Sigmoid colon (tissue), 6 donors: ENCODE measurements at regions not wholly inside any gene's neighbourhood (a gene's known extent, or its start where the extent isn't known, plus 50 kb on each side); places are given as distances from the start of the nearest gene placed in this dataset.

Experiments used
- DNase-seq: peaks from one replicate; pipeline ENCODE4 v3.0.0-alpha.2; 2019
- H3K27ac ChIP-seq, 4 donors: fragments of 200-600 bp; sonication (generic); one replicate each; pipeline ENCODE4 v1.5.1; 2016 to 2019; ENCODE audit warnings: mild to moderate bottlenecking in 1 of 4
- H3K27me3 ChIP-seq, 3 donors: fragments of 200-600 bp; sonication (generic); one replicate each; pipeline ENCODE4 v1.5.1; 2019; ENCODE audit warnings: mild to moderate bottlenecking in 1 of 3
- H3K36me3 ChIP-seq, 4 donors: fragments of 200-600 bp; sonication (generic); one replicate each; pipeline ENCODE4 v1.5.1; 2016 to 2019
- H3K4me1 ChIP-seq, 4 donors: fragments of 200-600 bp; sonication (generic); one replicate each; pipeline ENCODE4 v1.5.1; 2017 to 2019
- H3K4me3 ChIP-seq, 4 donors: fragments of 200-600 bp; sonication (generic); one replicate each; pipeline ENCODE4 v1.5.1; 2017 to 2019; ENCODE audit warnings: mild to moderate bottlenecking in 2 of 4, moderate library complexity in 1 of 4
- H3K9me3 ChIP-seq, 4 donors: fragments of 200-600 bp in 3 of 4; sonication (generic) in 3 of 4; one replicate each; pipeline versions ENCODE4 v1.5.1 to v1.6.1; 2013 to 2019
- EP300 ChIP-seq, 4 donors: sonication (generic); formaldehyde crosslinking; IDR thresholded peaks; one replicate each; pipeline ENCODE4 v1.6.1; 2017; ENCODE audit warnings: antibody characterized with exemption in 4 of 4
- POLR2A ChIP-seq, 2 donors: fragments of 450-650 bp; IDR thresholded peaks; one replicate each; pipeline ENCODE4 v1.6.1; 2016; ENCODE audit warnings: antibody characterized with exemption in 2 of 2, mild to moderate bottlenecking in 2 of 2, moderate library complexity in 2 of 2
- POLR2AphosphoS5 ChIP-seq, 4 donors: sonication (generic); formaldehyde crosslinking; IDR thresholded peaks; one replicate each; pipeline ENCODE4 v1.6.1; 2017; ENCODE audit warnings: antibody characterized with exemption in 4 of 4
- WGBS, 2 donors: extraction: QIAGEN DNeasy Blood & Tissue Kit; methylation state at CpG; one replicate each; pipeline ENCODE4 v1.1.7; 2013; 5-methylcytosine and 5-hydroxymethylcytosine counted together
- intact Hi-C: fragments of 100-400 bp; cut with DNase I; formaldehyde crosslinking; loops from one replicate; pipeline ENCODE4 v1.15.1; 2023
- TF ChIP-seq, protein P1 (sequence below), 4 experiments: fragments of 450-650 bp in 3 of 4; fragments of 200-600 bp in 1 of 4; IDR thresholded peaks; one replicate each; pipeline ENCODE4 v1.5.1; 2016 to 2019; ENCODE audit warnings: antibody characterized with exemption in 4 of 4, mild to moderate bottlenecking in 3 of 4, moderate library complexity in 2 of 4
- donor health status: healthy with polysubstance abuse.
- donor health status: healthy.

GRCh38 chr2:19198381-19198780 is 160.0 kb downstream of the OSR1 start:
- Histone ChIP-seq H3K27ac (no peak overlapping the region), H3K36me3 (no peaks in the 10 kb centered on the region), H3K9me3 (no peaks in the 10 kb centered on the region), H3K27me3 (no peaks in the 10 kb centered on the region), H3K4me1 (no peaks in the 10 kb centered on the region), H3K4me3 (no peak overlapping the region)
- no peak for DNase-seq
- intact Hi-C loops = no loop called here
- TF ChIP-seq POLR2A (IDR thresholded peaks at IDR 0.05) (no peak), EP300 (IDR thresholded peaks at IDR 0.05) (no peak), POLR2AphosphoS5 (IDR thresholded peaks at IDR 0.05) (no peak)
- TF ChIP-seq, protein P1, sequence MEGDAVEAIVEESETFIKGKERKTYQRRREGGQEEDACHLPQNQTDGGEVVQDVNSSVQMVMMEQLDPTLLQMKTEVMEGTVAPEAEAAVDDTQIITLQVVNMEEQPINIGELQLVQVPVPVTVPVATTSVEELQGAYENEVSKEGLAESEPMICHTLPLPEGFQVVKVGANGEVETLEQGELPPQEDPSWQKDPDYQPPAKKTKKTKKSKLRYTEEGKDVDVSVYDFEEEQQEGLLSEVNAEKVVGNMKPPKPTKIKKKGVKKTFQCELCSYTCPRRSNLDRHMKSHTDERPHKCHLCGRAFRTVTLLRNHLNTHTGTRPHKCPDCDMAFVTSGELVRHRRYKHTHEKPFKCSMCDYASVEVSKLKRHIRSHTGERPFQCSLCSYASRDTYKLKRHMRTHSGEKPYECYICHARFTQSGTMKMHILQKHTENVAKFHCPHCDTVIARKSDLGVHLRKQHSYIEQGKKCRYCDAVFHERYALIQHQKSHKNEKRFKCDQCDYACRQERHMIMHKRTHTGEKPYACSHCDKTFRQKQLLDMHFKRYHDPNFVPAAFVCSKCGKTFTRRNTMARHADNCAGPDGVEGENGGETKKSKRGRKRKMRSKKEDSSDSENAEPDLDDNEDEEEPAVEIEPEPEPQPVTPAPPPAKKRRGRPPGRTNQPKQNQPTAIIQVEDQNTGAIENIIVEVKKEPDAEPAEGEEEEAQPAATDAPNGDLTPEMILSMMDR (IDR thresholded peaks at IDR 0.05) = no peak
- WGBS, 2 donors = 74% methylated on average over 1 of the region's 1 CpG

GRCh38 chr2:19195661-19196060 is 162.8 kb downstream of the OSR1 start:
- WGBS, 2 donors = 85 to 90% methylated on average over 1 of the region's 1 CpG
- Histone ChIP-seq H3K4me3 (no peak overlapping the region), H3K27ac (no peak overlapping the region), H3K36me3 (no peaks in the 10 kb centered on the region), H3K27me3 (no peaks in the 10 kb centered on the region), H3K9me3 (no peaks in the 10 kb centered on the region), H3K4me1 (peaks cover 0 to under 1% (median under 1%) of the 10 kb centered on the region in 4 donors)
- intact Hi-C loops = no loop called here
- no peak for DNase-seq
- no peak for TF ChIP-seq POLR2A (IDR thresholded peaks at IDR 0.05)

- H3K4me1 ChIP-seq = peaks cover 0 to 11% (median 4%) of the 10 kb centered on the region in 4 donors
- no peaks in the 10 kb centered on the region for H3K9me3 ChIP-seq
- intact Hi-C loops = no loop called here
- H3K27ac ChIP-seq = no peak overlapping the region
- H3K27me3 ChIP-seq = no peaks in the 10 kb centered on the region
- no peak for TF ChIP-seq POLR2A (IDR thresholded peaks at IDR 0.05)
- TF ChIP-seq, protein P1 (IDR thresholded peaks at IDR 0.05) = no peak
- no peak for TF ChIP-seq POLR2AphosphoS5 (IDR thresholded peaks at IDR 0.05)
- TF ChIP-seq EP300 (IDR thresholded peaks at IDR 0.05) = no peak
- H3K36me3 ChIP-seq = no peaks in the 10 kb centered on the region
- DNase-seq = no peak
- 92 to 95% methylated on average over 1 of the region's 1 CpG for WGBS, 2 donors
- no peak overlapping the region for H3K4me3 ChIP-seq
Measured at GRCh38 chr2:19189391-19189790, 169.0 kb downstream of the OSR1 start.

- WGBS, 2 donors = 90 to 91% methylated on average over 5 of the region's 5 CpGs
- Histone ChIP-seq H3K9me3 (no peaks in the 10 kb centered on the region), H3K27ac (no peak overlapping the region), H3K36me3 (no peaks in the 10 kb centered on the region), H3K27me3 (no peaks in the 10 kb centered on the region), H3K4me3 (no peak overlapping the region), H3K4me1 (peaks cover 0 to 11% (median 4%) of the 10 kb centered on the region in 4 donors)
- TF ChIP-seq, protein P1 (IDR thresholded peaks at IDR 0.05) = no peak
- no peak for TF ChIP-seq POLR2AphosphoS5 (IDR thresholded peaks at IDR 0.05)
- no peak for TF ChIP-seq EP300 (IDR thresholded peaks at IDR 0.05)
- no peak for TF ChIP-seq POLR2A (IDR thresholded peaks at IDR 0.05)
- intact Hi-C loops = no loop called here
- no peak for DNase-seq
Measured at GRCh38 chr2:19187323-19188020, 171.0 kb downstream of the OSR1 start.

DNA sequence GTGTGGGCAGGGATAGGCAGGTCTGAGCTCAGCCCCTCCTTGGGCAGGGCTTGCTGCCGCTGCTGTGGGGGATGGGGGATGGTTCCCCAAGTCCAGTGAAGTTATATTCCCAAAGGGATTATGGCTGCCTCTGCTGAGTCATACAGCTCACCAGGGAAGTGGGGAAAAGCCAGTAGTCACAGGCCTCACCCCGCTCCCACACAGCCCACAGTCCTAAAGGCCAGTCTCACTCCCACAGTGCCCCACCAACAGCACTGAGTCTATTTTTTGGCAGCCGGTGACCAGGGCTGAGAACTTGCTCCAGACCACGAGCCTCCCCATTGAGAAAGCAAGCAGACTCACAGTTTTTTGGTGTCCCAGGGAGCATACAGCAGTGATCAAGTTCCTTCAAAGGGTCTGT is 173.3 kb downstream of the OSR1 start:
- 89 to 94% methylated on average over 4 of the region's 4 CpGs for whole genome bisulfite sequencing, 2 donors
- no peaks in the 10 kb centered on the region for H3K9me3 ChIP-seq
- H3K27me3 ChIP-seq = no peaks in the 10 kb centered on the region
- no peak overlapping the region for H3K4me3 ChIP-seq
- no peaks in the 10 kb centered on the region for H3K36me3 ChIP-seq
- intact Hi-C loops = no loop called here
- no peak overlapping the region for H3K27ac ChIP-seq
- DNase-seq = no peak
- H3K4me1 ChIP-seq = peaks cover 0 to 4% (median under 1%) of the 10 kb centered on the region in 4 donors
- TF ChIP-seq EP300 (IDR thresholded peaks at IDR 0.05) = no peak
- TF ChIP-seq, protein P1 (IDR thresholded peaks at IDR 0.05) = no peak
- TF ChIP-seq POLR2AphosphoS5 (IDR thresholded peaks at IDR 0.05) = no peak
- TF ChIP-seq POLR2A (IDR thresholded peaks at IDR 0.05) = no peak
